ENCODE measurements at regions not wholly inside any gene's neighbourhood (a gene's known extent, or its start where the extent isn't known, plus 50 kb on each side); places are given as distances from the start of the nearest gene placed in this dataset.

- TF ChIP-seq, protein P1, sequence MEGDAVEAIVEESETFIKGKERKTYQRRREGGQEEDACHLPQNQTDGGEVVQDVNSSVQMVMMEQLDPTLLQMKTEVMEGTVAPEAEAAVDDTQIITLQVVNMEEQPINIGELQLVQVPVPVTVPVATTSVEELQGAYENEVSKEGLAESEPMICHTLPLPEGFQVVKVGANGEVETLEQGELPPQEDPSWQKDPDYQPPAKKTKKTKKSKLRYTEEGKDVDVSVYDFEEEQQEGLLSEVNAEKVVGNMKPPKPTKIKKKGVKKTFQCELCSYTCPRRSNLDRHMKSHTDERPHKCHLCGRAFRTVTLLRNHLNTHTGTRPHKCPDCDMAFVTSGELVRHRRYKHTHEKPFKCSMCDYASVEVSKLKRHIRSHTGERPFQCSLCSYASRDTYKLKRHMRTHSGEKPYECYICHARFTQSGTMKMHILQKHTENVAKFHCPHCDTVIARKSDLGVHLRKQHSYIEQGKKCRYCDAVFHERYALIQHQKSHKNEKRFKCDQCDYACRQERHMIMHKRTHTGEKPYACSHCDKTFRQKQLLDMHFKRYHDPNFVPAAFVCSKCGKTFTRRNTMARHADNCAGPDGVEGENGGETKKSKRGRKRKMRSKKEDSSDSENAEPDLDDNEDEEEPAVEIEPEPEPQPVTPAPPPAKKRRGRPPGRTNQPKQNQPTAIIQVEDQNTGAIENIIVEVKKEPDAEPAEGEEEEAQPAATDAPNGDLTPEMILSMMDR (IDR thresholded peaks at IDR 0.05), result no peak
- no peak for TF ChIP-seq EZH2 (IDR thresholded peaks at IDR 0.05)
Measured at GRCh38 chr4:151942971-151943370, 182.2 kb upstream of the GATB start.
